HG02571 (cell line): ENCODE measurements at regions not wholly inside any gene's neighbourhood (a gene's known extent, or its start where the extent isn't known, plus 50 kb on each side); places are given as distances from the start of the nearest gene placed in this dataset.

ENCODE experiments used
- ATAC-seq: cut with Tn5 transposase; IDR thresholded peaks from one replicate; pipeline ENCODE4 v1.9.1; 2021; ENCODE audit warnings: mild to moderate bottlenecking, moderate library complexity; ENCODE audit not compliant: unreplicated experiment

DNA sequence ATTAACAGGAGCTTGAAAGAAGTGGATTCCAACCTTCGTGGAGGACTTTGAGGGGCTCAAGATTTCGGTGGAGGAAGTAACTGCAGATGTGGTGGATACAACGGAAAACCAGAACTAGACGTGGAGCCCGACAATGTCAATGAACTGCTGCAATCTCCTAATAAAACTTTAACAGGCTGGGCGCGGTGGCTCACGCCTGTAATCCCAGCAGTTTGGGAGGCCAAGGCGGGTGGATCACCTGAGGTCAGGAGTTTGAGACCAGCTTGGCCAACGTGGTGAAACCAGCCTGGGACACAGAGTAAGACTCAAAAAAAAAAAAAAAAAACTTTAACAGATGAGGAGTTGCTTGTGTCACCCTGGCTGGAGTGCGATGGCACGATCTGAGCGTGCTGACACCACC lies 477.8 kb upstream of the MKI67 start:
- no peak for ATAC-seq

DNA sequence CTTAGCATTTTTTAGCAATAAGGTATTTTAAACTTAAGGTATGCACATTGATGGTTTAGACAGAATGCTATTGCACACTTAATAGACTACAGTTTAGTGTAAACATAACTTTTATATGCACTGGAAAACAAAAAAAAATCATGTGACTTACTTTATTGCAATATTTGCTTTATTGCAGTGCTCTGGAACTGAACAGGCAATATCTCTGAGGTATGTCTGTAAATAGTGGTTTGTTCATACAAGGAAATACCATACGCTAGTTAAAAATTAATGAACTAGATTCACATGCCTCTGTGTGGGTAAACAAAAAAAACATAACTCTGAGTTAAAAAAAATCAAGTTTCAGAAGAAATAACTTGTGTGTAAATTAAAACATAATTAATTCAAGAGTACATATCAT lies 479.0 kb upstream of the MKI67 start:
- ATAC-seq, result no peak

DNA sequence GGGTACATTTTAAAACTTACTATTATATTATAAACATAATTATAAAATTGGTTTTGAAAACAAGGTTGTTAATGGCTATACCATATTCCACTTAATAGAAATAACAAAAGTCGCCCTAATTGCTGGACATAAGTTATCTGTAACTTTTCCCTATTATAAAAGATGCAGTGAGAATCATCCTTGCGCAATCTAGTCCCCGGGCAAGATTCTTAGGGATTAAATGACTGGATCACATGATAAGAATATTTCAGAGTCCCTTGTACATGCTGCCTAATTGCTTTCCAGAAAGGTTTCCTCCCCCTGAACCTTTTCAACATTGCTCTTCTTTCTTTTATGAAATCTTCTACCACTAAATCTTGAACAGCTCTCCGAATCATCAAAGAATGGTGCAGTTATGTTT lies 479.8 kb upstream of the MKI67 start:
- no peak for ATAC-seq

DNA sequence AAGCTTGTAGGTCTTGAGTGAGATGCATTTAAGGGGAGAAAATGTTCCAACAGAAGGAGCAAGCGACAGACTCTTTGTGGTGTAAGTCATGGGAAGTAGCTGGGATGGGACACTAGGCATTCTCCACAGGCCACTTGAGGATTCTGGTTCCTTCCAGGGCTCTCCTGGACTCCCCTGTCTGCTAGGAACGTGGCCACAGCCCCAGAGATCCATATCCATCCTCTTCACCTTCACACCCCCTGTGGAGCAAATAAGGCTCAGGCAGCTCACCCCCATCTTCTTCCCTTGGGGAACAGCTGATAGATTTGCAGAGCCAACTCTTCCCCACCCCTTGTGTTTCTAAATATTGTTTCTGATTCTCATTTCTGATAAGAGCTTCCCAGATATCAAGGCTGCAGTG lies 482.6 kb upstream of the MKI67 start:
- no peak for ATAC-seq

DNA sequence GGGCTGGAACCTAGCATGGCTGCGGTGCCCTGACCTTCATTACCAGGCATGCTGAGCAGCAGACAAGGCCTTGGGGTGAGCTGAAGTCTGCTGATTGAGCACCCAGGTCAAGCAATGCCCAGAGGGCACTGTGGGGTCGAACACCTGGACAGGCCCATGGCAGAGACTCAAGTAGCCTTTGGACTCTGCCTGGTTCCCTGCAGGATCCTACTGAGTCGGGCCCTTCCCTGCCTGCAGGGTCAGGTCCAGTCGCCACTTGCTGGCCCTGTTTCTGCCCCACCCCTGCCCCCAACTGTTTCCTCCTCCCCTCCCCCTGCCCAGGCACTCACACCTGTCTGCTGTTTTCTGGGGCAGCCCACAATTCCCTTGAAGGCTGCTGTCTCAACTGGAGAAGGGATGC lies 483.2 kb upstream of the MKI67 start:
- ATAC-seq, result no peak

DNA sequence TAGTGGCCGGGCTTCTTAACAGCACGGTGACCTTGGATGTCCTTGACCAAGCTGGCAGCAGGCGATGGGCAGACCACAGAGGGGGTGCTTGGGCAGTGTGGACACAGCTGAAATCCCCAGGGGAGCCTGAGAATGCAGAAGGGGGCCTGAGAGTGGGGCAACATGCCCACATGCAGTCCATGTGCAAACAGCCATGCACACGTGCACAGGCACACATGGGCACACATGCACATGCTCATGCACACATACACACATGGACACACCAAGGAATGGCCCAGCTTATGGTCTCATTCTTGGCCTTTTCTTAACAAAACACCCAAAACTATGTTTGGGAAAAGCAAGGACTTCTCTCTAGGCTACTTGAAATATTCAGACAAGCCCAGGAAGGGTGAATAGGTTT lies 483.9 kb upstream of the MKI67 start:
- no peak for ATAC-seq

DNA sequence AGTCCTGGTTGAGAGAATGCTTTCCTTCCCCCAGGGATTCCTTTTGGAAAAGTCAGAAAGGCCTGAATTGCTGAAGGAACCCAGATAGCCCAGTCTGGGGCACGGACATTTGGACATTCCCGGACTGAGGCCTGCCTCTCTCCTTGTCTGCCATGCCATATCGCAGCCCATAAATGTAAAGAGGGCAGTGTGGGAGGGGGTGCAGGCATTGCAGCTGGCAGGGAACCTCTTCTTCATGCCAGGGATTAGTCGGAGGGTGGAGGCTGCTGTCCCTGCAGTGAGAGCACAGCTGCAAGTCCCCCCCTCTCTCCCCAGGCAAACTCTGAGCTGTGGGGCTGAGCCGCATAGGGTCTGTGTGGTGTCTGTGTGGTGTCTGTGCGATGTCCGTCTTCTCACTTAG lies 486.0 kb upstream of the MKI67 start:
- no peak for ATAC-seq

DNA sequence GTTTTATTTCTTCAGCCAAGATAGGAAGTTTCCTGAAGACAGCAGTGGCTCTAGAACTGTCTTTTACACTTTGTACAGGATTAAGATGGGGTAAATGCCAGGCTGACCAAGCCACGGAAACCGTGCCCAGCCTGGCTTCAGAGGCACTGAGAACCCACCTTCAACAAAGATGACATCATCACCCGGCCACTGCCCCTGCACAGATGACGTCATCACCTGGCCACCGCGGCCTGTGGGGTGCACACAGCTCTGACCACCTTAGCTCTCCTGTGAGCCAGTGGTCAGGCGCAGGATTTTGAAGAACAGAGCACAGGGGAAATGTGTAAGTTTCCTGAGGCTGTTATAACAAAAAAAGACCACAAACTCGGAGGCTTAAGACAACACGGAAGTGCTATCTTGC lies 486.4 kb upstream of the MKI67 start:
- ATAC-seq, result no peak

DNA sequence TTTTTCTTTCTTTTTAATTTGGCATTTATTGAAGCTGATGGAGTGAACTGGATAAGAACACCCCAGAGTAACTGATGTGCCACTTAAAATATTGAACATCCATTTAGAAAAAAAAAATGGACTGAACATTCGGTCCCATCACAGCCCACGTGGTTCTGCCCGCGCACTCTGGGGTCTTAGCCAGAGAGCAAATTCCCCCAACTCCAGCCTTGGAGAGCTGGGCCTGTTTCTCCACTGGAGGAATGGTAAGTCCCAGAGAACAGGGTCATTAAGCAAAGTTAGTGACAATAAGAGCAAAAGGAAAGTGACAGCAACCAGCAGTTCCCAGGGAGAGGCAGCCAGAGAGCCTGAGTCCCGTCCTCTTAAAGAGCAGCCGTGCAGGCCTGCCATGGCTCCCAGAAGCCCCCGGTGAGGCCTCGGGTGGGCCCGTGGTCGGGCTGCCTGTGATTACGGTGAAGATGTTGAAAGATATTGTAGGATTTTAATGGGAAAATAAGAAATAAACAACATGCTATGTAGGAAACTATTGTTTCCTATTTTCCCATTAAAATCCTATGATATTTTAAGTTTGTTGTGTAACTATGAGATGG lies 487.9 kb upstream of the MKI67 start:
- ATAC-seq, result no peak

DNA sequence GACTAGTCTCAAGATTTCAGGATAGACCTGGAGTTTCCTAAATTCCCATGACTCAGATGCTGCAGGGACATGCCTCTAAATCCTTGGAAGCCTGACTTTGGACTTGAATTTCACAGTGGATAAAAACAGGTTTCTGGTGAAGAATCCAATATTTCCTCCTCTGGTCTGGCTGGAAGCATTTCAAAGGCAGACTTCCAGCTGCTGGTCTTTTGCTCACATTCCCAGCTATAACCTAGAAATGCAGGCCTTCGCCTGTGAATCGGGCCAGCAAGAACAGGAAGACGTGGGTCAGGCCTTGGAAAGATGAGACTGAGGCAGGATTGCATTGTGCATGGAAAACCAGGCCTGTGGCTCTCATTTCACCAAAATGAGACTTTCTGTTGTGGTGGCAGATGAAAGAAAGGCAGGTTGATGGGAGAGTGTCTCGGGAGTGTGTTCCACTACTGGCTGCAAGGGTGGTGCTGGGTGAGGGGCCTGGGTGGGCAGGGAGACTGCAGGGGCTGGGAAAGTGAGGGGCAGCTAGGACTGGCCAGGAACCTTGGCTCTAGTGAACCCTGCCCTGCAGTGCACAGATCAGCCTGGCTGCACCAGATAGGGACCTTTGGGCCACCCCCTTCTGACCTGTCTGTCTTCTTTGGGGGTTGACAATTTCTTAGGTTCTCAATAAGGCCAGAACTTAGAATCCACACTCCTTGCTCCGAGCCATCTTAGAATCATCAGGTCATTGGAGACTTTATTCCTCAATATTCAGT lies 488.8 kb upstream of the MKI67 start:
- no peak for ATAC-seq

DNA sequence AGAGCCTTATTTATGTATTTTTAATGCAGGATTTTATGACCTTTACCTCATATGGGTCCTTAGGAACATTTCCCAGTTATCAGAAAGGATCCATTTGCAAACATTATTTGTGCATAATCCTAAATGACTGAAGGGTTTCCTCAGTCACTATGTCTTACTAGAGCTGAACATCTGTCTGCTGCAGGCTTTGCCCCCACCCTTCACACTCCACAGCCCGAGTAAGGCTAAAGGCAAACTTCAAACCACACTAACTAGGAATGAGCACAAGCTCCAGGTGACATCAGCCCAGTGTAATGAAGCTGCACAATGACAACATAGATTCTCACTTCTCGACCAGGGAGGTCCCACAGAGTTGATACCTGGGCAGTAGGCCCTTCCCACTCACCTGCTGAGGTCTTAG lies 491.3 kb upstream of the MKI67 start:
- no peak for ATAC-seq

DNA sequence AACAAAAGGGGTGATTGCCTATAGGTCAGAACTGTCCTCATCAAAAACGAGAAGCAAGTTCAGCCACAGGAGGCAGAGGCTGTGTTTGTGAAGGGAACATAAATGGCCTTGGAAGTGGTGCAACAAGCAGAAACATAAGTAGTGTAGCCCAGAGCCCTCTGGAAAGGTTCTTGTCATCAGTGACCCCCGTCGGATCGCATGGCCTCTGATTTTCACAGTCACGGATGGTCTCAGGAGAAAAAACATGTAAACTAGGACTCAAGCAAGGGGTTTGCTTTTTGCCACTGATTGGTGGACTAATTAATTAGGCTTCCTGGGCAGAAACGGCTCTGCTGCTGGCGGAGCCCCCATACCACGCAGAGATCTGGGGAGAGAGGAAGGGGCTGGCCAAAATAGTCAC lies 496.5 kb upstream of the MKI67 start:
- no peak for ATAC-seq

DNA sequence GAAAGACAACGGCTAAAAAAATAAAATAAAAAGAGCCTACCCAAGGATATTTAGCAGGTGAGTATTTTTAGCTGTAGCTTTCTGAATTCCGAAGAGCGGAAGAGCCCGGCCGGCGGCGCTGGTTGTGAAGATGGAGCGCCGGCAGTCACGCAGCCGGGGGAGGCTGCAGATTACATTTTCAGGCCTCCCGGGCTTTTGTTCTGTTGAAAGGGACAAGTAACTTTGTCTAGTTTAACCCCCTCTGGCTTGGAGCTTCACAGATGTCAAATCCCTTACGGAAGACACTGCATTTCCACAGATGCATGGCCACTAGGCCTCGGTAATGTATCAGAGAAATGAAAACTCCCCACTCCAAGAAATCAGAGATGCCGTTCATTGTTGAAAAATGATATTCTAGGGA lies 497.6 kb upstream of the MKI67 start:
- ATAC-seq, result no peak

DNA sequence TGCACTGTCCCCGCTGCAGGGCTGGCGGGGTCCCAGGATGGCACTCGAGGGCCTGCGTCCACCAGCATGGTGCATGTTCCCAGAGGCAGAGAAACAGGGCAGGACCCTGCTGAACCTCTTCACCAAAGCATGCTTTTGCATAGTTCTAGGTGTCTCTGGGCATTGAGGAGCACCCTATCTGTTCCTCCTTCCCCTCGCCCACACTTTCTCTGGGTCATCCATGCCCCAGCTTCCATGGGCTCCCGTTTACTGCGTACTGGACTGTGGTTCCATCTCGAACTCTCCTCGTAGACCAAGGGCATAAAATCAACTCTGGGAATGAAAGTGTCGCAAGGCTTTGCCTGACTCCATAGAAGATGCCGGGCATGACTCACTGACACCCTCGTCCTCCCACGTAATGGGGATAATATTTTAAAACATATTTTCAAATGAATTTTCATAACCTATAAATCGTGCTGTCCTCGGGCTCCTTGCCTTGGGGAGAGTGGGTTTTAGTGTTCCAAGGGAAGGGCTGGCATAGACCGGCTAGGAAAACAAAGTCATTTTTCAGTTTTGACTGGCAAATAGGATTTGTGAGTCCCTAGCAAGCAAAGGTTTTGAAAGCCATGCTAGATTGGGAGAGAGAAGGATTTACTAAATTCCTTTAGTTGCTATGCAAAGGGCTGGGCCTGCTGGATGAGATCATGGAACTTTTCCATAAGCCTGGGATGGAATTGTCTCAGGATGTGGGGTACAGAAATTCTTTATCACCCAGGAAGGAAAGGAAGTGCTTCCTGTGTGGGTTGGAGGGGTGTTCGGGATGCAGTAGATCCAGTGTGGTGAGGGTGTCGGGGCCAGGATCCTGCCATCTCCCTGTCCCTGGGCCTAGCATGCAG lies 498.7 kb upstream of the MKI67 start:
- no peak for ATAC-seq

DNA sequence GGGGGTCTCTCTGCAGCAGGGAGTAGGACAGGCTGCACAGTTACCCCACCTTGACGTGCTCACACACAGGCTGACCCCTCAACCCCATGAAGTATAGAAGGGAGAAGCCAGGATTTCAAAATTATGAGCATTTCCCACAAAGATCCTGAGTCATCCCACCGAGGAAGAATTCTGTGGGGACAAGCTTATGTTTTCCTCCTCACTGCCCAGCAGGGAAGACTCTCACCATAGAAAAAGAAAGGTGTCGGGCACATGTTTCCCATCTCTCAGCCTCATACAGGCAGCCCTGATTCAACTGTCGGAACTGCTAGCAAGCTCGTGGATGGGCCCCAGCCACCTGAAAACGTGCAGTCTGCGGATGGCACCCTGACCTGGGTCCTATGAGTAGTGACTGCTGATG lies 499.7 kb upstream of the MKI67 start:
- ATAC-seq, result no peak

DNA sequence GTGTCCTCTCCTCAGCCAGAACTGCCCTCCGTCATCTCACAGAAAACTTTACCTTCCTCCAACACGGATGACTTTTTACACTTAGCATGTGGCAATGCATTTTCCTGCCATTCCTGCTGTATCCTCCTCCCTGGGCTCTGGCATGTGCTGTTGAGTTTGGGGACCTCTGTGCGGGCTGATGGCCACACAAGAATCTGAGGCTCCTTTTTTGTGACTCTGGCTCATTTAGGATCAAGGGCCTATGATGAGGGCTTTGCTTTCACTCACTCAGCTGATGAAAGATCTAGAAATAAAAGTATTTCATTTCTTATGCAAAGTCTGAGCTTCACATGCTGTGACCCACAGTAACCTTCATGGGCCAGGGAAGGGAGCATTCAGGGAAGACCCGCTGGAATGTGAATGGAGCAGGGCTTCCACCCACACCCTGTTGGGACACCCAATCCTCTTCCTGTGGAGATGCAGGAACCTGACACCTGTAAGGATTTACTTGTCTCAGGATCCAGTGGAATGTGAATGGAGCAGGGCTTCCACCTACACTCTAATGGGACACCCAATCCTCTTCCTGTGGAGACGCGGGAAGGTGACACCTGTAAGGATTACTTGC lies 500.3 kb upstream of the MKI67 start:
- no peak for ATAC-seq

DNA sequence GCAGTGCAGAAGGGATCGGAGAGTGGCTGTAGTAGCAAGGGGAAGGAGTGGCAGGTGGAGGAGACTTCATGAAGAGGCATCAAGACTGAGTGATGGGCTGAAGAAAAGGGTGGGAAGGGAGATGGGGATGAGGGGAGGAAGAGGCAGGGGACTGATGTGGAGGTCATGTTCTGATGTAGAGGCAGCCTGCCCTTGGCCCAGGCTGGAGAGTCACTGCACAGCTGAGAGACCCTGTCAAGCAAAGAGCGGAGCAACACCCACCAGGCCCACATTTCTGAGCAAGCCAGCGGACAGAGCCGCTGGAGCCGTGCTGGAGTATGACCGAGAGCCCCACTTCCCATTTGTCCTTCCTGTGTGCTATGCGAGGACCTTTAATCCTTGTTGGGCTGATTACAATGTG lies 501.6 kb upstream of the MKI67 start:
- no peak for ATAC-seq

DNA sequence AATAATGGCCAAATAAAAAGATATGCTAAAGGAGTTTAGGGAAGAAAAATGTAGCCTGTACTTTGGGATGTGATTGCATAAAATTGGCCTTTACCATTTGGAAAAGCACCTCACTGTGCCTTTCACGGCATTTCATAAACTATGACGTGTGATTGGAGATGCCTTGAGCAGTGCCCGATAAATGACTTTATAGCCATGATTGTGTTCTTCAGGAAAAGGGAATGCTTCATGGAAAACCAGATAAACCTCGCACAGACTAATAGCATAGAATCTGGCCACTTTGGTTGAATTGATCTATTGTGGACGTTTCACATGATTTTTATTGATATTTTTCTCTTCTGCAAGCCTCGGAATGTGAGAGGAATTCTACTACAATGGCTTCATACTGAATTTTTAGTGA lies 502.0 kb upstream of the MKI67 start:
- ATAC-seq, result no peak

DNA sequence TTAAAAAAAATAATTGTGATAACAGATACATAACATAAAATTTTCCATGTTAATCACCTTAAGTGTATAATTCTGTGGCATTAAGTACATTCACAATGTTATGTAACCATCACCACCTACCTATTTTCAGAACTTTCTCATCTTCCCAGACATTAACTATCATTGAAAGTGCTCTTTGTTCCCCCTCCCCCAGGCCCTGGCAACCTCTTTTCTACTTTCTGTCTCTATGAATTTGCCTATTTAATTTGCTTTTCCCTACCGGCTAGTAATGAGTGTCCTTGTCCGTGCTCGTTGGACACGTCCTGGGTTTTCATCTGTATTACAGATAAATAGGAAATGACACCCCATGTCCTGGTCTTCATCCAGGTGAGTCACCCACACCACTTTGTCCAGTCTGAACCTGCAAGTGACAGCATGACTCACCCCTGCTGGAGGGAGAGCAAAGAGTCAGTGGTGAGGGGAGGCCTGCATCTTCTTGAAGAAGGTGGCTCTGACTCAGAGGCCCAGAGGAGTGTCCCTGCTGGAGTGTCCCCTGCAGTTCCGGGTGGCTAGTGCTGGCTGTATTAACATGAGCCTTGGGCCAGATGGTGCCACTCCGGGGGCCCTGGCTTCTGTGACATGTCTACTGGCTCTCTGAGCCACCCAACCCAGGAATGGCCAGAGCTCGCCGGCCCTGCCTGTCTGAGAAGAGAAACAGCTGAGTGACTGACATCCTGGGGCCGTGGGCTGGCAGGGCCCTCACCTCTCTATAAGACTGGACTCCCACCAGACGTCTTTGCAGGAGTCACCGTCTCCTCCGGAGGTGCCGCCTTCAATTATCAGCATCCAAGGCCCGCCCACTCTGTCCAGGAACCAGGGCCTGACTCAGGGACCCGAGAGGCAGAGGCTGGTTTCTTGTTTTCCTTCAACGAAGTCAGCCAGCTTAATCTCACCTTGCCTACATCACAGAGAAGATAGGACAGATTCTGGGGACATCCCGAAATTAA lies 503.2 kb upstream of the MKI67 start:
- ATAC-seq, result no peak

DNA sequence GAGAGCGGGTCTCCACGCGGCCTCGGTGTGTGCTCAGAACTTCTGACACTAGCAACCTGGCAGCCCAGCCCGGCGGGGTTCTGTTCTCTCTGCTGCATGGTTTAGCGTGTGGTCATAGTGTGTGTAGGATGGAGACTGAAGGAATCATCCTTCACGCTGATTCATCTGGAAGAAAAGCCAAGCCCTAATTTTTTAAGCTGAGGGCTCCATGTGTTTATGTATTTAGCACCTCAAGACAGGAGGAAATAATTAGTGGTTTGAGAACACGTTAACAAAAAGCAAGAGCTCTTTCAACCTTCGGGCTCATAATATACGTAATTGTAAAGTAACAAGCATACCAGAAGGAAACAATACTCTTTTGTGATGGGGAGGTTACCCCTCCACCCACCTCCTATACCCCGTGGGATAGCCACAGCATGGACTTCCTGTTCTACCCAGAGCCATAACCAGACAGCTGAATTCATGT lies 504.6 kb upstream of the MKI67 start:
- no peak for ATAC-seq
